CD14-positive monocyte (primary cell): ENCODE measurements at regions not wholly inside any gene's neighbourhood (a gene's known extent, or its start where the extent isn't known, plus 50 kb on each side); places are given as distances from the start of the nearest gene placed in this dataset.
"Not testable (repeated sequence)": the region's sequence is repeated elsewhere in the genome, so short reads cannot be mapped to it uniquely, and the experiment has no call there.

Experiments used
- DNase-seq, 3 donors: peaks; one replicate each; pipeline ENCODE4 v3.0.0-alpha.2; 2011 to 2022
- H2AFZ ChIP-seq: 2 replicates; pipeline ENCODE4 v1.6.0; 2012; ENCODE audit warnings: mild to moderate bottlenecking, low read depth, low read length, inconsistent platforms; ENCODE audit not compliant: insufficient read depth, poor library complexity, severe bottlenecking
- H3K27ac ChIP-seq, 2 donors: 1 replicate in 1 of 2; 2 replicates in 1 of 2; pipeline ENCODE4 v1.5.1; 2012 to 2013; ENCODE audit warnings: low read length in 2 of 2, control low read depth in 1 of 2, inconsistent platforms in 1 of 2, low read depth in 1 of 2, mild to moderate bottlenecking in 1 of 2
- H3K27me3 ChIP-seq, 2 donors: one replicate each; pipeline versions ENCODE4 v1.6.0 to v1.6.1; 2011 to 2013; ENCODE audit warnings: low read length in 2 of 2; ENCODE audit not compliant: control insufficient read depth in 2 of 2, insufficient read depth in 2 of 2
- H3K36me3 ChIP-seq, 2 donors: replicated peaks in 1 of 2; 1 replicate in 1 of 2; 2 replicates in 1 of 2; pipeline versions ENCODE4 v1.5.1 to v1.6.1; 2012 to 2013; ENCODE audit warnings: low read length in 2 of 2, control low read depth in 1 of 2, inconsistent platforms in 1 of 2, mild to moderate bottlenecking in 1 of 2; ENCODE audit not compliant: insufficient read depth in 2 of 2, control insufficient read depth in 1 of 2
- H3K4me1 ChIP-seq, 2 donors: 1 replicate in 1 of 2; 2 replicates in 1 of 2; pipeline versions ENCODE4 v1.5.1 to v1.6.1; 2012 to 2013; ENCODE audit warnings: low read length in 2 of 2, control low read depth in 1 of 2, inconsistent platforms in 1 of 2, mild to moderate bottlenecking in 1 of 2, moderate library complexity in 1 of 2; ENCODE audit not compliant: insufficient read depth in 2 of 2, control insufficient read depth in 1 of 2
- H3K4me2 ChIP-seq: replicated peaks from 2 replicates; pipeline ENCODE3; 2012; ENCODE audit warnings: low read length, moderate library complexity, mild to moderate bottlenecking; ENCODE audit not compliant: poor library complexity, severe bottlenecking; ENCODE audit errors: extremely low read depth
- H3K4me3 ChIP-seq, 3 experiments: fragments of 200-600 bp in 1 of 3; sonication (generic) in 1 of 3; replicated peaks in 1 of 3; 1 replicate in 2 of 3; 2 replicates in 1 of 3; pipeline ENCODE4 v1.5.1; 2011 to 2013; ENCODE audit warnings: low read length in 3 of 3, mild to moderate bottlenecking in 3 of 3, control low read depth in 2 of 3, low read depth in 2 of 3, inconsistent platforms in 1 of 3, moderate library complexity in 1 of 3
- H3K79me2 ChIP-seq: 2 replicates; pipeline ENCODE4 v1.6.0; 2012; ENCODE audit warnings: mild to moderate bottlenecking, control low read depth, inconsistent platforms, low read length, moderate library complexity; ENCODE audit not compliant: insufficient read depth
- H3K9ac ChIP-seq: 2 replicates; pipeline ENCODE4 v1.6.0; 2017; ENCODE audit warnings: low read length, mild to moderate bottlenecking; ENCODE audit not compliant: insufficient read depth, poor library complexity, severe bottlenecking
- H3K9me3 ChIP-seq, 2 donors: replicated peaks in 1 of 2; 1 replicate in 1 of 2; 2 replicates in 1 of 2; pipeline versions ENCODE4 v1.5.1 to v1.6.1; 2012 to 2013; ENCODE audit warnings: low read length in 2 of 2, control low read depth in 1 of 2; ENCODE audit not compliant: control insufficient read depth in 1 of 2, insufficient read depth in 1 of 2
- H4K20me1 ChIP-seq: 2 replicates; pipeline ENCODE4 v1.6.0; 2012; ENCODE audit warnings: mild to moderate bottlenecking, low read length, control low read depth, moderate library complexity; ENCODE audit not compliant: insufficient read depth
- H3K27ac Mint-ChIP-seq, 7 donors: one replicate each; pipeline ENCODE4 v1.8.0; 2020; ENCODE audit warnings: mild to moderate bottlenecking in 7 of 7, mixed read lengths in 7 of 7, moderate library complexity in 6 of 7, inconsistent platforms in 2 of 7
- H3K27me3 Mint-ChIP-seq, 3 donors: one replicate each; pipeline ENCODE4 v1.8.0; 2021 to 2022; ENCODE audit warnings: low read depth in 3 of 3, mild to moderate bottlenecking in 3 of 3, mixed read lengths in 3 of 3, moderate library complexity in 3 of 3, inconsistent platforms in 1 of 3
- H3K36me3 Mint-ChIP-seq, 2 donors: one replicate each; pipeline ENCODE4 v1.8.0; 2020; ENCODE audit warnings: mixed read lengths in 2 of 2, inconsistent platforms in 1 of 2, mild to moderate bottlenecking in 1 of 2
- H3K4me1 Mint-ChIP-seq: one replicate; pipeline ENCODE4 v1.8.0; 2020; ENCODE audit warnings: mild to moderate bottlenecking, mixed read lengths
- H3K4me3 Mint-ChIP-seq, 2 donors: one replicate each; pipeline ENCODE4 v1.8.0; 2020; ENCODE audit warnings: mild to moderate bottlenecking in 2 of 2, mixed read lengths in 2 of 2, moderate library complexity in 1 of 2
- H3K9me3 Mint-ChIP-seq, 7 donors: one replicate each; pipeline ENCODE4 v1.8.0; 2020 to 2022; ENCODE audit warnings: mixed read lengths in 7 of 7, mild to moderate bottlenecking in 6 of 7, moderate library complexity in 6 of 7, inconsistent platforms in 2 of 7
- WGBS: methylation state at CpG from one replicate; pipeline ENCODE4 v1.1.5; 2013; ENCODE audit warnings: missing lambda C conversion rate; ENCODE audit not compliant: insufficient coverage; 5-methylcytosine and 5-hydroxymethylcytosine counted together
- intact Hi-C, 2 donors: fragments of 100-400 bp; cut with micrococcal nuclease; formaldehyde crosslinking; loops; one replicate each; pipeline versions ENCODE4 v1.15.0 to v1.15.1; 2023
- TF ChIP-seq, protein P1 (sequence below): fragments of 200-600 bp; IDR thresholded peaks from one replicate; pipeline ENCODE4 v1.8.0; 2022; ENCODE audit warnings: antibody characterized with exemption, mild to moderate bottlenecking

DNA sequence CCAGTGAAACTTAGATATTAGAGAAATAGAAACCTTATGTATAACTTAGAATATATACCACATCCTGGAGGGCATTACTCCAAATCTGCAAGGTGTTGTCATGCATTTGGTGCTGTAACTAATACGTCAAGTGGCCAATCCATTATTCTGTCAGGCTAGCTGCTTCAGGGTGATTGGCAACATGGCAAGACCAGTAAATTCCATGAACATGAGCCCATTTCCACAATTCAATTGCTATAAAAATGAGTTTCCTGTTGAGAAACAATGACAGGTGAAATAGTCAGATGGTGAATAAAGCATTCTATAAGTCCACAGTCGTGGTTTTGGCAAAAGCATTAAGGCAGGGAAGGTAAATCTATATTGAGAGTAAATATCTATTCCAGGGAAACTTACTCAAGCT lies 566.0 kb downstream of the ADGRL2 start:
- Histone ChIP-seq H3K27me3 (no peaks in the 10 kb centered on the region), H3K9me3 (no peaks in the 10 kb centered on the region), H3K9ac (no peak overlapping the region), H3K27ac (no peak overlapping the region), H3K4me3 (no peak overlapping the region), H3K79me2 (no peaks in the 10 kb centered on the region), H3K4me2 (no peak overlapping the region), H3K4me1 (no peaks in the 10 kb centered on the region), H3K36me3 (no peaks in the 10 kb centered on the region), H4K20me1 (no peaks in the 10 kb centered on the region), H2AFZ (no peak overlapping the region)
- no CpG with 5 or more reads among the region's 2 CpGs for WGBS
- TF ChIP-seq, protein P1, sequence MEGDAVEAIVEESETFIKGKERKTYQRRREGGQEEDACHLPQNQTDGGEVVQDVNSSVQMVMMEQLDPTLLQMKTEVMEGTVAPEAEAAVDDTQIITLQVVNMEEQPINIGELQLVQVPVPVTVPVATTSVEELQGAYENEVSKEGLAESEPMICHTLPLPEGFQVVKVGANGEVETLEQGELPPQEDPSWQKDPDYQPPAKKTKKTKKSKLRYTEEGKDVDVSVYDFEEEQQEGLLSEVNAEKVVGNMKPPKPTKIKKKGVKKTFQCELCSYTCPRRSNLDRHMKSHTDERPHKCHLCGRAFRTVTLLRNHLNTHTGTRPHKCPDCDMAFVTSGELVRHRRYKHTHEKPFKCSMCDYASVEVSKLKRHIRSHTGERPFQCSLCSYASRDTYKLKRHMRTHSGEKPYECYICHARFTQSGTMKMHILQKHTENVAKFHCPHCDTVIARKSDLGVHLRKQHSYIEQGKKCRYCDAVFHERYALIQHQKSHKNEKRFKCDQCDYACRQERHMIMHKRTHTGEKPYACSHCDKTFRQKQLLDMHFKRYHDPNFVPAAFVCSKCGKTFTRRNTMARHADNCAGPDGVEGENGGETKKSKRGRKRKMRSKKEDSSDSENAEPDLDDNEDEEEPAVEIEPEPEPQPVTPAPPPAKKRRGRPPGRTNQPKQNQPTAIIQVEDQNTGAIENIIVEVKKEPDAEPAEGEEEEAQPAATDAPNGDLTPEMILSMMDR, result no peak
- intact Hi-C loops, result no loop called here
- H3K27ac Mint-ChIP-seq, result no peak overlapping the region
- no peaks in the 10 kb centered on the region for H3K27me3 Mint-ChIP-seq
- H3K4me1 Mint-ChIP-seq, result no peaks in the 10 kb centered on the region
- H3K36me3 Mint-ChIP-seq, result no peaks in the 10 kb centered on the region
- DNase-seq, result no peak
- H3K9me3 Mint-ChIP-seq, result peaks cover 0 to 7% (median 3%) of the 10 kb centered on the region in 7 donors
- no peak overlapping the region for H3K4me3 Mint-ChIP-seq

DNA sequence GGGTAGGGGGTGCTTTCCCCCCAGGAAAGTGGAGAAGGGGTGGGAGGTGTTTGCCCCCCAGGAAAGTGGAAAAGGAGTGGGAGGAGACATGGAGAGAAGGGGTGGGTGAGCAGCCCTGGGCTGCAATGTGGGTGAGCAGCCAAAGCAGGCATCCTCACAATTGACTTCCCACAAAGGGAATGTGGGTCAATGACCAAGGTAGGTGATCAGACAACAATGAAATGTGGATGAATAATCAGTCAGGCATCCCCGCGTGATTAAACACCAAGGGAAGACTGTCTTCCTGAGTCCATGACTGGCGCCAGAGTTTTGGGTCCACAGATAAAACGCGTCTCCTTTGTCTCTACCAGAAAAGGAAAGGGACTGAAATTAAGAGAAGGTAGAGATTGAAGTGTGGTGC lies 558.8 kb downstream of the ADGRL2 start:
- H3K4me3 ChIP-seq, H4K20me1 ChIP-seq, H3K4me2 ChIP-seq, H3K9ac ChIP-seq, H3K36me3 ChIP-seq, H3K27me3 ChIP-seq, H3K4me1 ChIP-seq, H3K4me1 Mint-ChIP-seq, H3K4me3 Mint-ChIP-seq, DNase-seq, H3K27ac ChIP-seq, H3K79me2 ChIP-seq, H3K9me3 Mint-ChIP-seq, H3K27ac Mint-ChIP-seq, H2AFZ ChIP-seq, intact Hi-C loops, H3K36me3 Mint-ChIP-seq, H3K27me3 Mint-ChIP-seq: not testable (repeated sequence)
- 95% methylated on average over 5 of the region's 5 CpGs for WGBS
- peaks cover 4 to 15% of the 10 kb centered on the region in 2 donors for H3K9me3 ChIP-seq

DNA sequence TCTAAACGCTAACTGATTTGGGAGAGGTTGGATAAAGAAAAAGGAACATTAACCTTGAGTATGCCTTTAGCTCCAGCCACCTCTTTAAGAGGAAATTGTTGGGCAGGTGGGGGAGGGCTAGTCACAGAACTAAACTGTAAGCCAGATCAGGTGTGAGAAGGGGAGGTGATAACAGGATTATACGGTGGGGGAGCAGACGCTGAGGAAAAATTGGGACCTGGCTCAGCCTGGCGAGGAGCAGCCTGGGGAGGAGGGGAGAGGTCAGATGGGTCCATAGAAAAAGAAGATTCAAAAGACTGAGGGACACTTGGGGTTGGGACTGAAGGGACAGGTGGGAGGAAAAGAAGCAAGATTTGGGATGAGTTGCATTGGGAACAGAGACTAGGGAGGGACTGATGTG lies 558.0 kb downstream of the ADGRL2 start:
- H4K20me1 ChIP-seq, H3K27me3 ChIP-seq, H3K4me2 ChIP-seq, H3K4me1 ChIP-seq, intact Hi-C loops, H3K36me3 ChIP-seq, H3K4me3 ChIP-seq, H3K36me3 Mint-ChIP-seq, H2AFZ ChIP-seq, H3K9me3 Mint-ChIP-seq, H3K4me3 Mint-ChIP-seq, H3K79me2 ChIP-seq, DNase-seq, H3K9ac ChIP-seq, H3K27ac Mint-ChIP-seq, H3K27ac ChIP-seq, H3K4me1 Mint-ChIP-seq, H3K27me3 Mint-ChIP-seq: not testable (repeated sequence)
- peaks cover 4 to 16% of the 10 kb centered on the region in 2 donors for H3K9me3 ChIP-seq
- 85% methylated on average over 4 of the region's 4 CpGs for WGBS

DNA sequence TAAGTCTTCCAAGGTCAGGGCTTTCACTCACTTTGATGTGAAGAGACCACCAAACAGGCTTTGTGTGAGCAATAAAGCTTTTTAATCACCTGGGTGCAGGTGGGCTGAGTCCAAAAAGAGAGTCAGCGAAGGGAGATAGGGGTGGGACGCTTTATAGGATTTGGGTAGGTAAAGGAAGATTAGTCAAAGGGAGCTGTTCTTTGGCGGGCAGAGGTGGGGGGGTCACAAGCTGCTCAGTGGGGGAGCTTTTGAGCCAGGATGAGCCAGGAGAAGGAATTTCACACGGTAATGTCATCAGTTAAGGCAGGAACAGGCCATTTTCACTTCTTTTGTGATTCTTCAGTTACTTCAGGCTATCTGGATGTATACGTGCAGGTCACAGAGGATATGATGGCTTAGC lies 553.8 kb downstream of the ADGRL2 start:
- H3K4me2 ChIP-seq, DNase-seq, H3K4me3 Mint-ChIP-seq, H3K79me2 ChIP-seq, H3K27ac ChIP-seq, H3K4me1 ChIP-seq, H3K9ac ChIP-seq, H3K36me3 Mint-ChIP-seq, H3K27ac Mint-ChIP-seq, H3K27me3 Mint-ChIP-seq, H3K4me1 Mint-ChIP-seq, H2AFZ ChIP-seq, intact Hi-C loops, H3K36me3 ChIP-seq, H3K4me3 ChIP-seq, H3K27me3 ChIP-seq, H4K20me1 ChIP-seq: not testable (repeated sequence)
- WGBS, result 97% methylated on average over 3 of the region's 5 CpGs
- H3K9me3 ChIP-seq, result peaks cover 14 to 23% of the 10 kb centered on the region in 2 donors
- peaks cover 2 to 14% (median 8%) of the 10 kb centered on the region in 7 donors for H3K9me3 Mint-ChIP-seq
